ENCODE measurements at regions not wholly inside any gene's neighbourhood (a gene's known extent, or its start where the extent isn't known, plus 50 kb on each side); places are given as distances from the start of the nearest gene placed in this dataset.
"Not testable (repeated sequence)": the region's sequence is repeated elsewhere in the genome, so short reads cannot be mapped to it uniquely, and the experiment has no call there.

DNA sequence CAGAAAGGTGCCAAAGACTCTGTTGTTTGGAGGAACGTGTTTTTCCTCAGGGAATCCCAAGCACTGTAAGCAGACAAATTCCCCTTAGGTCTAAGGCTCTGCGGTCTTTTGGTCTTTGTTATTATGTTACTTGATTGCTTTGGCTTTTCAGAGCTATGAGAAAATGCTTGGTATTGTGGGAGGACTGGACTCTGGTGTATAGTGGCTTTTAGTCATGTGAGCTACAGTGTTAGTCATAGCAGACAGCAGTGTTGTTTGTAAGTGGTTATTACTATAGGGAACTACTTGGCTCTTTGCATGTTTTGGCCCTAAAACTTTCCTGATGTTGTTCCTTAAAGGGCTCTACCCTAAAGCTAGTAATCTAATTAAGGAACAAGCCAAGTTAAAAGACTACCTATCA lies 956.2 kb upstream of the LRATD1 start:
- no peak for DNase-seq (ENCODE audit: low spot score)
- no peak overlapping the region for H3K27ac ChIP-seq
- H3K4me3 ChIP-seq = no peak overlapping the region
- TF ChIP-seq, protein P1, sequence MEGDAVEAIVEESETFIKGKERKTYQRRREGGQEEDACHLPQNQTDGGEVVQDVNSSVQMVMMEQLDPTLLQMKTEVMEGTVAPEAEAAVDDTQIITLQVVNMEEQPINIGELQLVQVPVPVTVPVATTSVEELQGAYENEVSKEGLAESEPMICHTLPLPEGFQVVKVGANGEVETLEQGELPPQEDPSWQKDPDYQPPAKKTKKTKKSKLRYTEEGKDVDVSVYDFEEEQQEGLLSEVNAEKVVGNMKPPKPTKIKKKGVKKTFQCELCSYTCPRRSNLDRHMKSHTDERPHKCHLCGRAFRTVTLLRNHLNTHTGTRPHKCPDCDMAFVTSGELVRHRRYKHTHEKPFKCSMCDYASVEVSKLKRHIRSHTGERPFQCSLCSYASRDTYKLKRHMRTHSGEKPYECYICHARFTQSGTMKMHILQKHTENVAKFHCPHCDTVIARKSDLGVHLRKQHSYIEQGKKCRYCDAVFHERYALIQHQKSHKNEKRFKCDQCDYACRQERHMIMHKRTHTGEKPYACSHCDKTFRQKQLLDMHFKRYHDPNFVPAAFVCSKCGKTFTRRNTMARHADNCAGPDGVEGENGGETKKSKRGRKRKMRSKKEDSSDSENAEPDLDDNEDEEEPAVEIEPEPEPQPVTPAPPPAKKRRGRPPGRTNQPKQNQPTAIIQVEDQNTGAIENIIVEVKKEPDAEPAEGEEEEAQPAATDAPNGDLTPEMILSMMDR (IDR thresholded peaks at IDR 0.05) = no peak

DNA sequence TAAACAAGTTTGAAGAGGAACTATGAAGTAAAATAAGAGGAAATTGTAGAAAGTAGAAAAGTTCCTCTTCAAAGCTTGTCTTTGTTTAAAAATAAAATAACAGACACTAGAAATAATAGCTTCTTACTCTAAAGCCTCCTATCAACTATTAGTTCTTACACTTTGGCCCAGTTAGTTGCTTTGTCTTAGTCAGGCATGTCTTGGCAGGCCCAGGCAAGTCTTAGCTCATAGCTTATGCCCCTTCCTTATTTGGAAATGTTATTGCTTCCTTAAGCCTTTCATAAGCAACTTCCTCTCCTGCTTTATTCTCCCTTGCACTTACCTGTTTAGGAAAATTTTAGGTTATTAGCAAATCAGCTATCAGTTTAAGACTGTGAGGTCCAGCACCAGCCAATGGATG lies 950.6 kb upstream of the LRATD1 start:
- no peak for DNase-seq (ENCODE audit: low spot score)
- Histone ChIP-seq H3K27ac (no peak overlapping the region), H3K4me3 (no peak overlapping the region)
- TF ChIP-seq, protein P1 (IDR thresholded peaks at IDR 0.05) = no peak

DNA sequence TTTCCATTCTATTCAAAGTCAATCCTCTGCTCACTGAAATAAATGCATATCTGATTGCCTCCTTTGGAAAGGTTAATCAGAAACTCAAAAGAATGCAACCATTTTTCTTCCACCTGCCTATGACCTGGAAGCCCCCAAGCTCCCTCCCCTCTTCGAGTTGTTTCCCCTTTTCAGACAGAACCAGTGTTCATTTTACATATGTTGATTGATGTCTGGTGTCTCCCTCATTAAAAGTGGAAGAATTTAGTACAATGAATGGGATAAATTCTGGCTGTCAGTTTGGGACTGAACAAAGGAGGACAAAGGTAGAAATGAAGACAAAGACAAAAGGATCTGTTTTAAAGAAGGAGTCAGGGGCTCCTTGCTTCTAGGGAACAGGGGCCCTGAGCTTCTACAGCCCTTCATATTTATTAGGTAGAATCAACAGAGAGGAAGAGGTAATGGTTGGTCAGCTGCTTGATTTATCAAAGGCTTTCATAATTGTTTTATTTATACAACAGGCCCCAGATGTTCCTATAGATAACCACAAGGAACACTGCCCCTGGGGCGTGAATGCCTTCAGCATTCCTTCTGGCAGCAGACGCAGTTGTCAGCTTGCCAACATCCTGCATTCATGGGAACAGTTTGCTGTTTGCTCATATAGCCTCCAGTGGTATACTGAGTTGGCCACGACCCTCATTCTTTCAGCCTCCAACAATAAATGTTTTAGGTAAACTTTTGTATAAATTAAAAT lies 949.8 kb upstream of the LRATD1 start:
- Histone ChIP-seq H3K4me3 (no peak overlapping the region), H3K27ac (no peak overlapping the region)
- no peak for DNase-seq (ENCODE audit: low spot score)
- TF ChIP-seq, protein P1 (IDR thresholded peaks at IDR 0.05) = no peak

DNA sequence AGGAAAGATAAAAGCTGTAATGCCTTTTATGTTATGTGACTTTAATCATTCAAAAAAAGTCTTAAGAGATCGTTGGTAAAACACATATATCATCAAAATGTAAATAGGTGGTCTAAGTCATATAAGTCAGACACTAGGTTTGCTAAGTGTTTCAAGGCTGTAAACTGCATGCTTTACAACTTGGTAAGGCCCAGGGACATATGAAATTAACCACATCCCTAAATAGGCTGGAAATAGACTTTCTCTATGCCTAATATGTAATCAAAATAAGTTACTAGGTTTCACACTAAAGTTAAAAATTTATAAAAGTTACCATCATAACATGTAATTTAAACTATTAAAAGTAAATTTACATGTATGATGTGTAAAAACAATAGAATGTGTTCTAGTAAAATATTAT lies 946.3 kb upstream of the LRATD1 start:
- no peak overlapping the region for H3K27ac ChIP-seq
- TF ChIP-seq, protein P1 (IDR thresholded peaks at IDR 0.05) = no peak
- DNase-seq (ENCODE audit: low spot score) = no peak

DNA sequence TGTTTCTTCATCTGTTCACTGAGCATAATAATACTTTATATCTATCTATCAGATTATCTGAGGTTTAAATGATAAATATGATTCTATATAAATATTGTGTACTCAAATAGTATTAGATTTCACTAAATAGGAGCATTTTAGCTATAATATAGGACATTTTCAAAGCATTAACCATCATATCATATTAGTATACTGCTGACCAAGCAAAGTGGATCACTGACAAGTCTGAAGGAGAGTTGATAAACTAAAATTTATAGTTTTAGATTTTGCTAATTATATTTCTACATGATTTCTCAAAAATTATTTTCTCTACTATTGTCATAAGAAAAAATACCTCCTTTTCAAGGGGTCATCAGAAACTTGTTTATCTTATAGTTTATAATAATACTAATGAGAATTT lies 937.8 kb upstream of the LRATD1 start:
- TF ChIP-seq, protein P1 (IDR thresholded peaks at IDR 0.05) = no peak
- no peak overlapping the region for H3K4me3 ChIP-seq
- no peak for DNase-seq (ENCODE audit: low spot score)
- H3K27ac ChIP-seq = no peak overlapping the region

More for the DNA sequence above, 946.3 kb upstream of the LRATD1 start:
- H3K4me3 ChIP-seq = no peak overlapping the region

DNA sequence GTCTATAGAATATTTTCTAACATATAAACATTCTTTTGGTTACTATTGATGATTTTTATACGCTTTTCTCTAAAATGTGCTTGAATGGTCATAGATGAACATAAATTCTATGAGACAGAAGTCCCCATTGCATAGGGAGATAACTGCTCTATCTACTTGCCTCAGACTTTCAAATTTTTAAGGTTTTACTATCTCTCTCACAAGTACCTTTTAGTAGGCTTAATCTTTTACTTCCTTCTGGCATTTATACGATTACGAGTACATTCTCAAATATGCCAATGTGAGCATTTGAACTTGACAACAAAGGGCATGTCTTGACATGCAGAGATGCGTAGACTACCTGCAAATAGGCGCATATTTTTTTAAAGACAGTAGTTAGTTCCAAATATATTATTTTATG lies 935.9 kb upstream of the LRATD1 start:
- no peak for DNase-seq (ENCODE audit: low spot score)
- Histone ChIP-seq H3K4me3 (no peak overlapping the region), H3K27ac (no peak overlapping the region)
- TF ChIP-seq, protein P1 (IDR thresholded peaks at IDR 0.05) = no peak

DNA sequence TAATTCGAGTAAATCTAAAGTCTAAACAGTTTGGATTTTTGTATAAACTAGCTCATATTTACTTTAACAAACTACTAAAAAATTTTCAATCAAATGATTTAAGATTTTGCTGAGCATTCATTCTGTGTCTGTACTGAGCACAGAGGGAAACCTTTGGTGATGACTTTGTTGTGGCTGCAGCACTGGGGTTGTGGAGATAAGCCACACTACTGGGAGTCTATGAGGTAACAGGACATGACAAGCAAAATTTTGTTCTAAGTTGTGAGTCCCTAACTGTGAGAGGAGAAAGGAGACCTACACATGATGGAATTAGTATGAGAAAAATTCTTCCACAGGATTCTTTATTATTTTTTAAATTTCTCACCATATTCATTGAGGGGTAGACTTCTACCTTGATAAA lies 933.7 kb upstream of the LRATD1 start:
- Histone ChIP-seq H3K4me3 (no peak overlapping the region), H3K27ac (no peak overlapping the region)
- TF ChIP-seq, protein P1 (IDR thresholded peaks at IDR 0.05) = no peak
- DNase-seq (ENCODE audit: low spot score) = no peak

DNA sequence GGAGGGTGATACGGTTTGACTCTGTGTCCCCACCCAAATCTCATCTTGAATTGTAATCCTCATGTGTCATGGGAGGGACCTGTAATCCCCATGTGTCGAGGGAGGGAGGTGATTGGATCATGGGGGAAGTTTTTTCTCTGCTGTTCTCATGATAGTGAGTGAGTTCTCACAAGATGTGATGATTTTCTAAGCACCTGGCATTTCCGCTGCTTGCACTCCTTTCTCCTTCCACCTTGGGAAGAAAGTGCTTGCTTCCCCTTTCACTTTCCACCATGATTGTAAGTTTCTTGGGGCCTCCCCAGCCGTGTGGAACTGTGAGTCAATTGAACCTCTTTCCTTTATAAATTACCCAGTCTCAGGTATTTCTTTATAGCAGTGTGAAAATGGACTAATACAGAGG lies 932.6 kb upstream of the LRATD1 start:
- H3K27ac ChIP-seq; DNase-seq (ENCODE audit: low spot score); H3K4me3 ChIP-seq: not testable (repeated sequence)

Data from coronary artery (tissue), 2 donors.